ENCODE measurements at regions not wholly inside any gene's neighbourhood (a gene's known extent, or its start where the extent isn't known, plus 50 kb on each side); places are given as distances from the start of the nearest gene placed in this dataset.

- no peak for TF ChIP-seq ELK4 (IDR thresholded peaks at IDR 0.05; ENCODE audit: borderline replicate concordance, low read depth, low read length)
- no peak for TF ChIP-seq ZNF391 (tag by site-specific recombination; IDR thresholded peaks at IDR 0.05; ENCODE audit: borderline replicate concordance, low read depth)
- TF ChIP-seq GFI1B (tag by site-specific recombination; IDR thresholded peaks at IDR 0.05): no peak
Measured at GRCh38 chr4:149294601-149295000, 521.0 kb downstream of the IQCM start (continued).

GRCh38 chr4:149293046-149293649, 522.5 kb downstream of the IQCM start:
- Histone ChIP-seq H3K4me1 (ENCODE audit: control insufficient read depth, insufficient read depth, low read length) (peaks cover 2% of the 10 kb centered on the region; the same call in 1 of the 2 replicates), H3K27ac (ENCODE audit: extremely low read depth, low read depth, low read length) (no peak overlapping the region), H3K36me3 (ENCODE audit: control insufficient read depth in 2 of 2, insufficient read depth in 1 of 2, low read length in 2 of 2) (no peaks in the 10 kb centered on the region), H3K9me3 (ENCODE audit: control insufficient read depth, insufficient read depth, low read depth, low read length) (no peaks in the 10 kb centered on the region), H3K4me3 (ENCODE audit: low read depth, low read length) (no peak overlapping the region)
- TF ChIP-seq ZBTB1 (tag by site-specific recombination; IDR thresholded peaks at IDR 0.05): no peak
- CTCF ChIA-PET: no interaction called here
- POLR2A ChIA-PET: no interaction called here

GRCh38 chr4:149292425-149293007, 523.1 kb downstream of the IQCM start:
- Histone ChIP-seq H3K36me3 (ENCODE audit: control insufficient read depth in 2 of 2, insufficient read depth in 1 of 2, low read length in 2 of 2) (no peaks in the 10 kb centered on the region), H3K9me3 (ENCODE audit: control insufficient read depth, insufficient read depth, low read depth, low read length) (no peaks in the 10 kb centered on the region), H3K4me3 (ENCODE audit: low read depth, low read length) (no peak overlapping the region), H3K4me1 (ENCODE audit: control insufficient read depth, insufficient read depth, low read length) (peaks cover 2% of the 10 kb centered on the region; the same call in 1 of the 2 replicates), H3K27ac (ENCODE audit: extremely low read depth, low read depth, low read length) (no peak overlapping the region)
- ChIA-PET CTCF (no interaction called here), POLR2A (no interaction called here)
- TF ChIP-seq ZNF768 (tag by site-specific recombination; IDR thresholded peaks at IDR 0.05) (no peak), ZFP69B (tag by site-specific recombination; IDR thresholded peaks at IDR 0.05) (no peak), HOXD13 (CRISPR knock-in tag; IDR thresholded peaks at IDR 0.05; ENCODE audit: borderline replicate concordance) (no peak), ZNF776 (tag by site-specific recombination; IDR thresholded peaks at IDR 0.05; ENCODE audit: borderline replicate concordance) (no peak), ZNF148 (tag by site-specific recombination; IDR thresholded peaks at IDR 0.05; ENCODE audit: borderline replicate concordance) (no peak), ZNF558 (tag by site-specific recombination; IDR thresholded peaks at IDR 0.05) (no peak), ZNF280D (tag by site-specific recombination; IDR thresholded peaks at IDR 0.05) (no peak), ZNF112 (tag by site-specific recombination; IDR thresholded peaks at IDR 0.05) (no peak), SCRT2 (tag by site-specific recombination; IDR thresholded peaks at IDR 0.05) (no peak), ZNF16 (tag by site-specific recombination; IDR thresholded peaks at IDR 0.05; ENCODE audit: low read depth) (no peak), REST (tag by site-specific recombination; IDR thresholded peaks at IDR 0.05) (no peak), ZBTB20 (tag by site-specific recombination; IDR thresholded peaks at IDR 0.05) (no peak)
